Neural crest cell (in vitro differentiated cells): ENCODE measurements at regions not wholly inside any gene's neighbourhood (a gene's known extent, or its start where the extent isn't known, plus 50 kb on each side); places are given as distances from the start of the nearest gene placed in this dataset.
A peak's percentile ranks its signal among the peaks of the same experiment; 100 is the strongest.

Experiments
- DNase-seq: peaks from one replicate; pipeline ENCODE4 v3.0.0; 2021; ENCODE audit warnings: low read depth, mixed read lengths, low spot score
- H3K27ac Mint-ChIP-seq: one replicate; pipeline ENCODE4 v1.8.0; 2021; ENCODE audit warnings: mild to moderate bottlenecking, mixed read lengths; ENCODE audit not compliant: unreplicated experiment
- H3K27me3 Mint-ChIP-seq: 2 replicates; pipeline ENCODE4 v1.8.0; 2021; ENCODE audit warnings: low read depth, mild to moderate bottlenecking, mixed read lengths
- H3K36me3 Mint-ChIP-seq: 2 replicates; pipeline ENCODE4 v1.8.0; 2021; ENCODE audit warnings: low read depth, mild to moderate bottlenecking, mixed read lengths
- H3K4me1 Mint-ChIP-seq: 2 replicates; pipeline ENCODE4 v1.8.0; 2021; ENCODE audit warnings: mixed read lengths
- H3K4me3 Mint-ChIP-seq: one replicate; pipeline ENCODE4 v1.8.0; 2021; ENCODE audit warnings: mild to moderate bottlenecking, mixed read lengths
- H3K9me3 Mint-ChIP-seq: 2 replicates; pipeline ENCODE4 v1.8.0; 2021; ENCODE audit warnings: mixed read lengths
- TF ChIP-seq, protein P1 (sequence below): fragments of 200-600 bp; sonication (generic); conservative IDR thresholded peaks from 2 replicates; pipeline ENCODE4 v1.5.0; 2021; ENCODE audit warnings: antibody characterized with exemption, mild to moderate bottlenecking

DNA sequence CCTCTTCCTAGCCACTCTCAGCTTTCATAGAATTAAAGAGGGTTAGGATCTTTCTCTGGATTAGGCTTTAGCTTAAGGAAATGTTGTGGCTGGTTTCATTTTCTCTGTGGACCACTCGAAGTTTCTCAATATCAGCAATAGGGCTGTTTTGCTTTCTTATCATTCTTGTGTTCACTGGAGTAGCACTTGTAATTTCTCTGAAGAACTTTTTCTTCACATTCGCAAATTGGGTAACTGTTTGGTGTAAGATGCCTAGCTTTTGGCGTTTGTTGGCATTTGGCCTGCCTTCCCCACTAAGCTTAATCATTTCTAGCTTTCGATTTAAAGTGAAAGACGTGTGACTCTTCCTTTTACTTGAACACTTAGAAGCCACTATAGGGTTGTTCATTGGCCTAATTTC, 210.8 kb upstream of the PROX1 start:
- no peak for DNase-seq
- TF ChIP-seq, protein P1, sequence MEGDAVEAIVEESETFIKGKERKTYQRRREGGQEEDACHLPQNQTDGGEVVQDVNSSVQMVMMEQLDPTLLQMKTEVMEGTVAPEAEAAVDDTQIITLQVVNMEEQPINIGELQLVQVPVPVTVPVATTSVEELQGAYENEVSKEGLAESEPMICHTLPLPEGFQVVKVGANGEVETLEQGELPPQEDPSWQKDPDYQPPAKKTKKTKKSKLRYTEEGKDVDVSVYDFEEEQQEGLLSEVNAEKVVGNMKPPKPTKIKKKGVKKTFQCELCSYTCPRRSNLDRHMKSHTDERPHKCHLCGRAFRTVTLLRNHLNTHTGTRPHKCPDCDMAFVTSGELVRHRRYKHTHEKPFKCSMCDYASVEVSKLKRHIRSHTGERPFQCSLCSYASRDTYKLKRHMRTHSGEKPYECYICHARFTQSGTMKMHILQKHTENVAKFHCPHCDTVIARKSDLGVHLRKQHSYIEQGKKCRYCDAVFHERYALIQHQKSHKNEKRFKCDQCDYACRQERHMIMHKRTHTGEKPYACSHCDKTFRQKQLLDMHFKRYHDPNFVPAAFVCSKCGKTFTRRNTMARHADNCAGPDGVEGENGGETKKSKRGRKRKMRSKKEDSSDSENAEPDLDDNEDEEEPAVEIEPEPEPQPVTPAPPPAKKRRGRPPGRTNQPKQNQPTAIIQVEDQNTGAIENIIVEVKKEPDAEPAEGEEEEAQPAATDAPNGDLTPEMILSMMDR = no peak
- Mint-ChIP-seq H3K9me3 (peaks cover 19% of the 10 kb centered on the region), H3K4me1 (peaks cover 5% of the 10 kb centered on the region), H3K27me3 (no peaks in the 10 kb centered on the region), H3K4me3 (no peak overlapping the region), H3K36me3 (no peaks in the 10 kb centered on the region), H3K27ac (no peak overlapping the region)

DNA sequence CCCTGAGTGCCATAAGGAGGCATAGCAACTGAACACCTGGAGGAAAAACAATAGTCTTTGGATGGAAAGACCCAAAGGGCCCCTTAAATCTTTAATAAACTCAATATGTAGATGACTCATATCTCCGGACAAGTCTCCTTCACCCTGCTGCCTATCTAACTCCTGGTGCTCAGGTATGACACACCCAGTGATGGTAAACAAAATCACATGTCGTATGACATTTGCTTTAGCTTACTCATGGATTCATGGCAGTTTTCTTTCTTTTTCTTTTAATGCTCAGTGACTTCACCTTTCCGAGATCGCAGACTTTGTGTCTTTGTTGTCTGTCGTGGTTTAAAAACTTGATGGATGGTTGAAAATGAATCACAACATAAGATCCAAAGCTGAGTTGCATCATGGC, 208.5 kb upstream of the PROX1 start:
- Mint-ChIP-seq H3K4me3 (no peak overlapping the region), H3K27ac (no peak overlapping the region), H3K9me3 (peaks cover 19% of the 10 kb centered on the region), H3K36me3 (no peaks in the 10 kb centered on the region), H3K4me1 (peaks cover 27% of the 10 kb centered on the region), H3K27me3 (no peaks in the 10 kb centered on the region)
- TF ChIP-seq, protein P1 = no peak
- no peak for DNase-seq

DNA sequence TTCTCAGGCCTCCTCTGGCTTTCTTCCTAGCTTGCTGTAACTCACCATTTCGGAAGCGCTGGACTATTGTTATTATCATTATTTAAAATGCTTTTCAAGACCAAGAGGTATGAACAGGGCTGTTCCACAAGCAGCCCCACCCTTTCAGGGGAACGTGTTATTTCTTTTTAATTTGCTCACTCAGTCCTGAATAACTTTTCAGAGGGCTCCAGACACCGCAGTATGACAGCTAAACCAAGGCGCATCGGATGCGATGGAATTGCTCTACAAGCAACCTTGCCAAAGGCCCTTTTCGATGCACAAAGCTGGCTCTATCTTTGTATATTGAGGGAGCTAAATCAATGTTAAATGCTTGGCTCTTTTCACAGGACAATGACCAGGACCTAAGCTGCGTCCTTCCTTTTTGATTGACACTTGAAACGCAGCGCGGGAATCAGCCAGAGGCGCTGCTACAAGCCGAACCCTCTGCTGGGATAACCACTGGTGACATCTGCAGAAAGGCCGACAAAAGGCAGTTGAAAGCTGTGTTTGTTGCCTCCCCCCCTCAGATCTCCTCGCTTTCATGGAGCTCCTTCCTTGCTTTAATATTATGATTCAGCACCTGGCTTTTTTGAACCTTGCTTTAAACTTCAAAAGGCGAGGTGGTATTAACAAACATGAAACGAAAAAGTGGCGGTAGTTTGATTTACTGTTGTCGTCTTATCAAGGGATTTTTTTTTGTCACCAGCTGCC, 204.7 kb upstream of the PROX1 start:
- Mint-ChIP-seq H3K27ac (peak overlapping the region; percentile 37), H3K27me3 (no peaks in the 10 kb centered on the region), H3K36me3 (peaks cover 4% of the 10 kb centered on the region), H3K4me1 (peaks cover 21% of the 10 kb centered on the region), H3K9me3 (peaks cover 15% of the 10 kb centered on the region), H3K4me3 (peak overlapping the region; percentile 44)
- TF ChIP-seq, protein P1 = no peak
- peak; percentile 19 for DNase-seq

DNA sequence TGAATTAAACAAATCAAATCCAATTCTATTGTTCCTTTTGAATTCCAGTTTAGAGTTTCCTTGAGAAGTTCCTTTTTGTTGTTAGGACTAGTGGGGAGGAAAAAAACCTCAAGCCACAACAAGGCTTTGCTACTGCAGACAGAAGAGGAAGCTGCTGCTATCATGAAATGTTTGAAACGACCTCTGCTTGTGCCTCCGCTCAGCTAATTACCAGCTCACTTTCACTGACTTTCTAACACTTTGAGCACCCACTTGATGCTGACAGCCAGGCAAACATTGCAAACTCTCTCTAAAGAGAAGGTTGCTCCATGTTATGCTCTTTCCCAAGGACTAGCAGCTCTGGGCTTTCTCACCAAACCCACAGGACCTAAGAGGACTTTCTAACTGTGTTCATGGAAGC, 203.9 kb upstream of the PROX1 start:
- Mint-ChIP-seq H3K4me1 (peaks cover 21% of the 10 kb centered on the region), H3K9me3 (peaks cover 15% of the 10 kb centered on the region)
- no peak for DNase-seq

DNA sequence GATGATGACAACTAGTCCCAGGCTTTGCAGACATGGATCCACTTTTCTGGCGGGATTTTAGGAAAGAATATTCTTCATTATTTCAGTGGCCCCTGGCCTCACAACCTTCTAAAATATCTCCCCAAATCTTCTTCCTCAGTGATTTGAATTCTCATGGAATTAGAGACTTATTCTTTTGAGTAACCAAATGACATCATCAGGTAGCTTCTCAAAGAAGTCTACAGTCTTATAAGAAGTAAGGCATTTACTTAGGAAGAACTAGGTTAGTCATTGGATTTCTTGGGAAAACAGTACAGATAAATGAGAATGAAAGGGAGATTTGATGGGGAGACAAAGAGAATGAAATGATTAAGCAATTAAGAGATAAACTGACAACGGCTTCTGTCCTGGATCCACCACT, 201.1 kb upstream of the PROX1 start:
- H3K27ac Mint-ChIP-seq = no peak overlapping the region
- peaks cover 21% of the 10 kb centered on the region for H3K4me1 Mint-ChIP-seq
- H3K9me3 Mint-ChIP-seq = peaks cover 8% of the 10 kb centered on the region
- H3K27me3 Mint-ChIP-seq = no peaks in the 10 kb centered on the region
- H3K4me3 Mint-ChIP-seq = no peak overlapping the region
- H3K36me3 Mint-ChIP-seq = peaks cover 4% of the 10 kb centered on the region
- TF ChIP-seq, protein P1 = no peak
- no peak for DNase-seq

More for the DNA sequence above, 203.9 kb upstream of the PROX1 start:
- H3K27ac Mint-ChIP-seq = no peak overlapping the region
- H3K4me3 Mint-ChIP-seq = no peak overlapping the region
- peaks cover 4% of the 10 kb centered on the region for H3K36me3 Mint-ChIP-seq
- H3K27me3 Mint-ChIP-seq = no peaks in the 10 kb centered on the region
- TF ChIP-seq, protein P1 = no peak
